GM21576 (cell line): ENCODE measurements at regions not wholly inside any gene's neighbourhood (a gene's known extent, or its start where the extent isn't known, plus 50 kb on each side); places are given as distances from the start of the nearest gene placed in this dataset.
"Not testable (repeated sequence)": the region's sequence is repeated elsewhere in the genome, so short reads cannot be mapped to it uniquely, and the experiment has no call there.

ENCODE experiments used
- ATAC-seq: cut with Tn5 transposase; IDR thresholded peaks from one replicate; pipeline ENCODE4 v1.9.1; 2021; ENCODE audit warnings: mild to moderate bottlenecking, moderate library complexity; ENCODE audit not compliant: unreplicated experiment

DNA sequence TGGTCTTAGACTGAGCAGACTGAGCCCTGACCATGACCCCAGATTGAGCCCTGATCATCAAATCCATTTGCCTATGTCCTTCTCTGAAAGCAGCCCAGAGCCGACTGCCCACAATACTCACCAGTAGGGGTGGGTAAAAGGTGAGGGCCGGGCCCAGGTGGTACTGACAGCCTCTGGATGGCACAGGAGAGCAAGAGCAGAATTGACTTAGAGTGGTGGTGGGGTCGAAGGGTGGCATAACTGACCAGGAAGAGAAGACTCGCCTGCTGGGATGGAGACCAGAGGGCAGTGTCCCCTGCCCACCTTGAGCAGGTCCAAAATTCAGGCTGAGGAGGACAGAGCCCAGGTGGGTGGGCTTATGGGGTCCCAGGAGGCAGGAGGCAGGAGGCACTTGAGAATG is 161.3 kb upstream of the POU3F1 start:
- ATAC-seq: no peak

DNA sequence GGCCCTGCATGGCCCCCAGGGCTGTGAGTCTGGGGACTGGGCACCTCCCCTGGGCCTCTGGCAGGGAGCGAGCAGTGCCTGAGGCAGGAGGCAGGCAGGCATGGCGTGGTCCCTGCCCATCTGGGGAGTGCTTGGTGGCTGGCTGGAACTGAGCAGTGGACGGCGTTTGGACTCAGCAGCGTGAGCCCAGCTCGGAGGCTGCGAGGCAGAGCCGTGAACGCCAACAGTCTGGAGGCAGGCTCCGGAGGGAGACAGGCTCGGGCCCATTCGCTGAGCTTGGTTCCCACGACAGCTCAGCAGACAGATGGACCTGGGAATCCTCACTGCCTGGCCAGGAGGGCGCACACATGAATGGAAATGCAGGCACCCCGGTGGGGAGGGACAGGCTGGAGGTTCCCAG is 160.7 kb upstream of the POU3F1 start:
- no peak for ATAC-seq

DNA sequence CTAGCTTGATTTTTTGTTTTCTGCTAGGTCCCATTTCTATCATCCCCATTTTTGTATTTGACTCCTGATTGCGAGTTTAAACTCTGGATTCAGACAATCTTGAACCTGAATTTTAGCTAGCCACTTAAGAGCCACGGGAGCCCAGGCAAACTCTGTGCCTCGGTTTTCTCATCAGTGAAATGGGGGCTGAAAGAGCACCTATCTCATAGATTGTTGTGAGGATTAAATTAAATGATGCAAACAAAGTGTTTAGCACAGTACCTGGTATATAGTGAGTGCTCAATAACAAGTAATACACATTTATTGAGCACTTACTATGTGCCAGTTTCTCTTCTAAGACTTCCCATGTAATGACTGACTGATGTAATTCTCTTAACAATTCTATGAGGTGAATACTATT is 158.1 kb upstream of the POU3F1 start:
- ATAC-seq: no peak

DNA sequence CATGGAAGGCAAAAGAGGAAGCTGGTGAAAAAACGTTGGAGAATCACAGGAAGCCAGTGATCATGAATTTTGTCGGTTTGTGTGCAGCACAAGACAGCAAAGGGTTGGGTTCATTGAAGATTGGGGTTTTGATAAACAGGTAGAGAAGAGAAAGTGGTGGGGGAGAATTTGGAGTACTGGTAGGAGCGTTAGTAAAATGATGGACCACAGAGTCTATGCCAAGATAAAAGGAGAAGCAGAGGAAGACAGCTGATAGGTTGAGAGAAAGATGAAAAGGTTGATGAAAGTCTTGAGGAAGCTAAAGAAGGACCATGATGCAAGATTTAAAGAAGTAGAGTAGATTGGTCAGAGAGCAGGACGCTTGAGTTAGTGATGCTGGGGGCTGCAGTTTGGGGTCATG is 156.8 kb upstream of the POU3F1 start:
- no peak for ATAC-seq

DNA sequence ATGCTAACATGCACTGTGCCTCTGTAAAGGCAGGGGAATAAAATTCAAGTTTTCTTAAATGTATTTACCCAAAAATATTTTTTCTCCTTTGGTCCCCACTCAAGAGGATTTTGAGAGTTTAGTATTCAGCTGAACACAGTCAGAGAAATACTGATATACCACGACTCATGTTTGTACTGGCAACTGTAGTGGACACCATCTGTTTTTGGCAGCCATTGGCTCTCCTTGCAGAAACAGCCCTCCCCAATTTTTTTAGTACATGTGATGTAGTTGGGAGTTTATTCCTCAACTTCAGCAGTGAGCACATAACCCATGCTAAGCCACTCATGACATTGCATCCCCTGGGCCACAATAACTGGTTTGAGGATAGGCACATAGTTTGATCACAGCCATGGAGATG is 154.8 kb upstream of the POU3F1 start:
- ATAC-seq: no peak

DNA sequence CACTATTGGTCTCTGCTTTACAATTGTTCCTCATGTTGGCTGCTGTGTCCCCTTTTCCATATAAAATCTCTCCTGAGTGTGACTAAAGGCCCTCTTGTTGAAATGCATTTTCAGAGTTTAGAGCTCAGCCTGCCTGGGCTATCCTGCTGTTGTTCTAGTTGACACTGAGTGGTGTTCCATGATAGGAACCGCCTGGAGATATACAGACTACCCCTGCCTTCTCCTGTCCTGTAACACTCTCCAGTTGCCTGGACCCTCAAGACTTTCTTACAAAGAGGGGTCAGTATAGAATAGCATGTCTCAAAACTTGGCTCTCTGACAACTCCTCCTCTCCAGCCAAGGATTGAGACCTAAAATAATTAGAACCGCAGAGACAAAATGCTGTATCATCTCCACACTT is 152.0 kb upstream of the POU3F1 start:
- no peak for ATAC-seq

DNA sequence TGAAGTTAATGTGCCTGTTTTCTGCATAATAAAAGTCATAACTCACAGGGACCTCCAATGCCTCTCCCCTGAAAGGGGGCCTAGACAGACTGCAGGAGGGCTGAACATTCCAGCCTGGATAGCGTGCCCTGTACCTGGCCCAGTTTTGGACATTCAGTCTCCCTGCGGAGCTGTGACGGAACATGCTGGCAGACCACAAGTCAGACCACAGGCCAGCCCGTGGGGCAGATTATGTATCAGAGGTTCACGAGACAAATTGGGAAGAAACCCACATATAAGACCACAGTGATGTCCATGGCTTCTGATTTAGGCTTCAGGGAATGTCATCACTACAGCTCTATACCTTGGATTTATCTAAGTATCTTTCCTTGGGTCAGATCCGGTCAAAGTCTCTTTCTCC is 151.5 kb upstream of the POU3F1 start:
- ATAC-seq: no peak

DNA sequence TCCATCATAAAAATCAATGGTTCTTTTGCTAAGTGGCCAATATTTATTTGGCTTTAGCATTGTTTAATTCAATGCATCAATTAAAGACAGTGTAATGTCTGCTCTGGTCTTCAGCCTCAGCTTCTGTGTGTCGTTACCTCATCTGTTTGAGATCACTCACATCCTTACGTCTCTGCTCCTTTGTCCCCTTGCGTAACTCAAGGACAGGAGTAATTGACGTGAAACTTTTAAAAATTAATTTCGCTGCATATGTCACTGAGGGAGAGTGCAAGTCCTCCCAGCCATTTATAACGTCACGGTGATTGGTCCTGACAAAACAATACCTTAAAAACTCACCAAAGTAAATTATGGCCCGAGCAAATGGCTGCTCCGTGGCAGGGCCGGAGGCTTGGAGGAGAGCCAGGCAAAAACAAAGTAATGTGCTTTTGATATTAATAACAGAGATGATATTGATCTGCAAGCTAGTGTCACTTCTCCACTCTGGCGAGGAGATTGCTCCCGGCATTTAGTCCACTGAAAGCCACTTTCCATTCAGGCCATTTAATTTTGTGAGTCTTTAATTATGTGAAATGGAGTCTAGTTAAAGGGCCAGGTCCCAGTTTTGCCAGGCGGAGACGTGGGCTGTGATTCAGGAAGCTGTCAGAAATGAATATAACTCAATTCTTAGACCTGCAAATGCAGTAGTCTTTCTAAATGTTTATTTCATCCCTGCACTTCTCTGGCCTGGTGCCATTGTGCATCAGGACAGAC is 150.9 kb upstream of the POU3F1 start:
- ATAC-seq: no peak

DNA sequence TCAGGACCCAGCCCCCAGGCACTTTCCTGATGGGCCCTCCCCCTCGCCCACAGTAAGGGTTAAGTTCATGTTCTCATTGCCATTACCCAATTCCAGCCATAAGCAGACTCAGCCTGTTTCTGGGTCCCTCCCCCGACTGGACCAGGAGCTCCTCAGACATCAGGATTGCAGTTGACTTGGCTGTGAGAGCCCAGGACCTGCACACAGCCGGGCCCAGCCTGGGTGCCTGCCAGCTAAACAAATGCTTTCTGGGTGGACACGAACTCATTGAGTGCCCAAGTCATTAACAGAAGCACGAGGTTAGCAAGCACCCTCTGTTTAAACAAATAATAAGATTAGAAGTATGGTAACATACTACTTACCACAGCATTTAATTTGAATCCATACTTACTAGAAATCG is 147.9 kb upstream of the POU3F1 start:
- no peak for ATAC-seq

DNA sequence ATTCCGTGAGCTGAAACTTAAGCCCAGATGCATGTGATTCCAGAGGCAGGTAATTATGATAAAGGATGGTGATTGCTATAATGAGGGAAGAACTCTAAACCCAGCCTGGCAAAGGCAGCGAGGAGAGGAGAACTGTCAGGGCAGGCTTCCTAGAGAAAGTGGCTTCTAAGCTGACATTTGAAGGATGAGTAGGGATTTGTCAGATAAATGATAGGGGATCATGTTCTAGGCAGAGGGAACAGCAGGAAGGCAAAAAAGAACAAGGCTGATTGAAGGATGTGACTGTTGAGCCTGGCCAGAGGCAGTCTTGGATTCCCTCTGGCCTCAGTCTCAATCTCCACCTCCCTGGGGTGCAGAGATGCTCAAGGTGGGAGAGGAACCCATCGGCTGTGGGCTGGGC is 146.4 kb upstream of the POU3F1 start:
- ATAC-seq: no peak

DNA sequence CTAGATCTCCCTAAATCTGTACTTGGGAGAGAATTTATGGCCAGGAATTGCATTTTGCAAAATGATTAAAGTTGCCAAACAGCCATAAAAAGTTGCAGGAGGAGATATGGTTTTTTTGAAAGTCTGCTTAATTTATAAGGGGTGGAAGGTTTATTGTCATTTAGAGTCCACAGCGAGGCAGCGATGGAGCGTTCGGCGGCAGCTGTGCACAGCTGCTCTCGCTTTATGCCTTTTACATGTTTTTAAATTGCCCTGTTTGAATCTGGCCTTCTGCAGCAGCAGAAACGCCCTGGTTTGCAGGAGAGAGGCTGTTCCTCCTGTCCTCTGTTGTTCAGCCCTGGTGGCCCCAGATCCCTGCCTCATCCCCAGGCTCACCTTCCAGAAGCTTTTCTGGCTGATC is 144.9 kb upstream of the POU3F1 start:
- ATAC-seq: no peak

DNA sequence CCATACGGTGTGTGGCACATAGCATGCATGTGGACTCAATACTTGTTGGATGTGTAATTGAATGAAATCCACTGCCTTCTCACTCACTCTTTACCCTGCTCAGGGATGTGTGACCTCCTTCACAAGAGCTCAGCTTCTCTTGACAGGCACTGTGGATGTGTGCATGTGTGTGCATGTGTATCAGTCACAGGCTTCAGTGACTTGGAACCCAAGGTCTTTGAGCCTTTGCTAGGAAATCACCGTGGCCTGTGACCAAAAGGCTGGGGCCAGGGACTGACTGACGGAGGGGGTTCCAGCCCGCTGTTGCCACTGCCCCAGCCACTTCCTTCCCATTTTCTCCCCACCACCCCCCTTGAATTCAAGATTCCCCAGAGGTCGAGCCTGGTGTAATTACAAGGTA is 144.4 kb upstream of the POU3F1 start:
- no peak for ATAC-seq

DNA sequence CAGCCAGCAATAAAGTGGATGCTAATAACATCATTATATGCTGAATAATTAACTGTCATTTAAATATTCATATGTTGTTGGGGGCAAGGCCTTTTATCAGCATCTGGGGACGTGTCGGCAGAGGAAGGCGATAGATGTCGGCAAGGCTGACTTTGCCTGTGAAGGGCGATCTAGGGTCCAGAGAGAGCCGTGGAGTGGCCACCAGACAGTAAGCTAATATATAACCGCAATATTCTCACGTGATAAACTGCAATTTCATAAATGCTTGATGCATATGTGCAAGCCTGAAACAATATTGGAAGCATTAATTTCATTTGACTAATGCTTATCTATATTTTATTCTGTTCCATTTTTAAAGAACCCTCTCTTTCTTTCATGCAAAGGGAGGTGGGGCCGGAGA is 141.0 kb upstream of the POU3F1 start:
- no peak for ATAC-seq

DNA sequence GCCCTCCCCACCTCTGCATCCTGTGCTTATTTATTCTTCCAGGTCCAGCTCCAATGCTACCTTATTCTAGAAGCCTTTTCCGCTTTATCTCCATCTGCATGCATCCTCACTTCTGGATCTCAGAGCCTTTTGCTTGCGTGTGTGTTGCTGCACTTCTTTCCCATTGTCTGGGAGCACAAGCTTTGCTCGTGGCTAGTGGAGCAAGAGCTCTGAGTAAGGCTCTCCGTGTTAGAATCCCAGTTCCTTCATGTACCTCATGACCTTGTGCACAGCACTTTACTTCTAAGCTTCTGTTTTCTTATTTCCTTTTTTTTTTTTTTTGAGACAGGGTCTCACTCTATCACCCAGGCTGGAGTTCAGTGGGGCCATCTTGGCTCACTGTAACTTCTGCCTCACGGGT is 140.0 kb upstream of the POU3F1 start:
- ATAC-seq: no peak

DNA sequence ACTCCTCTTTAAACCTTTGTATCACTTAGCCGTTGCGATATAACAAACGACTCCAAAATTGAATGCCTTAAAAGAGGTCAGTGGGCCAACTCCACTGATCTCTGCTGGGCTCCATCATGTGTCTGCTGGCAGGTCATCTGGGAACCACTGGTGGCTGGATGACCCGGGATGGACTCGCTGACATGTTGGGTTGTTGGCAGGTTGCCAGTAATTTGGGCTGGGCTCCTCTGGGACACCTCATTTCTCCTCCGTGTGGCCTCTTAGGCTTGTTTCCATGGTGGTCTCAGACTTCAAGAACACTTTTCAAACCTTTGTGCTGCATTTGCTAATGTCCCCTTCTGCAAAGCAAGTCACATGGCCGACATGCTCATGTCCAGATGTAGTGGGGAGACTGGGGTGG is 139.3 kb upstream of the POU3F1 start:
- ATAC-seq: no peak

DNA sequence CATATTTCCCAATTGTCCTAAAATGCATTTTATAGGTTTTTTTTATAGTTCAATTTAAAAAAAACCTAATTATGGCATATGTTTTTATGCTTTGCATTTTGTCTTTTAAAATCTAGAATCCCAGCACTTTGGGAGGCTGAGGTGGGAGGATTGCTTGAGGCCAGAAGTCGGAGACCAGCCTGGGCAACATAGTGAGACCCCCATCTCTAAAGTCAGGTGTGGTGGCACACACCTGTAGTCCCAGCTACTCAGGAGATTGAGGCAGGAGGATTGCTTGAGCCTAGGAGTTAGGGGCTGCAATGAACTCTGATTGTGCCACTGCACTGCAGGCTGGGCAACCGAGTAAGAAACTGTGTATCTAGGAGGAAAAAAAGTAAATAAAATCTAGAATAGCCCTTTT is 137.2 kb upstream of the POU3F1 start:
- no peak for ATAC-seq

DNA sequence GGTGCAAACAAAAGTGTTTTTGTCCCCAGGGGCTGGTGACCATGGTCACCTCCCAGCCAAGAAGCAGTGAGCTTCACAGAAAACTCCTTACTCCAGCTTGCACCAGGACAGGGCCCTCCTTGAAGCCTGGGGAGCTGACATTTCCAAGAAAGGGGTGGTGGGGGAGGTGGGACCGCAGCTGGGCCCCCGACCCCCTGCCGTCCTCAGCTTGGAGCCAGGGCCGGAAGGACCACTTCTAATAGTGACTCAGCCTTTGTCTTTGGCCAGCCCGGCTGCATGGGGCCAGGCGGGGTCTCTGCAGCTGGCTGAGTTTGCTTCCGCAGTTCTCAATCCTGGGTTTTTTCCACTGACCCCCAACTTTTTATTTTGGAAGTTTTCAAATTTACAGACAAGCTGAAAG is 136.5 kb upstream of the POU3F1 start:
- no peak for ATAC-seq

DNA sequence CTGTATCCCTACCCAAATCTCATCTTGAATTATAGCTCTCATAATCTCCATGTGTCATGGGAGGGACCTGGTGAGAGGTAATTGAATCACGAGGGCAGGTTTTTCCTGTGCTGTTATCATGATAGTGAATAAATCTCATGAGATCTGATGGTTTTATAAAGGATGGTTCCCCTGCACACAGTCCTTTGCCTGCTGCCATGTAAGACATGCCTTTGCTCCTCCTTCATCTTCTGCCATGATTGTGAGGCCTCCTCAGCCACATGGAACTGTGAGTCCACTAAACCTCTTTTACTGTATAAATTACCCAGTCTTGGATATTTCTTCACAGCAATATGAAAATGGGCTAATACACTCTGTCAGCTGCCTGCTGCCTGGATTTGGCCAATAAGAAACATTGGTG is 133.8 kb upstream of the POU3F1 start:
- ATAC-seq: not testable (repeated sequence)

DNA sequence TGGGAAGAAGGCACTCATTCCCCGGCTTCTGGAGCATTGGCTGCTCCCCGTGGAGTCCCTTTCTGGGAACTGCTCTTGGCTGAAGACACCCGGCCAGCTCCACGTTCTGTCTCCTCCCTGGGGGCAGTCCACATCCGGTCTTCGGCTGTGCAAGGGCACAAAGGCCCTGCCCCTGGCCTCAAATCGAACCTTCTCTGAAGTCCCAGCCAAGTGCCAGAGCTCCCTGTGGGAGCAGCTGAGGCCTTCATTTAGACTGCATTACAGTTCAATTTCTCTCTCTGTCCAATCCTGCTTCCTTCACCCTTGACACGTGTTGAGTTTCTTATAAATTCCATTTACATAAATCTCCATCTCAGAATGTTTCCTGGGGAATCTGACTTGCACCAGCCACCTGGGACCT is 132.9 kb upstream of the POU3F1 start:
- no peak for ATAC-seq

DNA sequence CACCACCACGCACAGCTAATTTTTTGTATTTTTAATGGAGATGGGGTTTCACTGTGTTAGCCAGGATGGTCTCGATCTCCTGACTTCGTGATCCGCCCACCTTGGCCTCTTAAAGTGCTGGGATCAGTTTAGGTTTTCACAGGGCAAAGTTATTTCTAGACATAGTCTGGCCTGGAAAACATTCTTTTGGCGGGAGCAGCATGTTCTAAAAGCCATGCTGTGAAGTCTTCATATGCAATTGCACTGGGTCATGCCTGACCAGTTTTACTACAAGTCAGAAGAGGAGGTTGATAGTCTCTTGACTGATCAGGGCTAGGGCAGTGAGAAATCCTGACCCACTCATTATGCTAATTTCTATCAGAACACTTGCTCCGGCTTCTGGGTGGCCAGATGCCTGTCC is 131.6 kb upstream of the POU3F1 start:
- no peak for ATAC-seq

DNA sequence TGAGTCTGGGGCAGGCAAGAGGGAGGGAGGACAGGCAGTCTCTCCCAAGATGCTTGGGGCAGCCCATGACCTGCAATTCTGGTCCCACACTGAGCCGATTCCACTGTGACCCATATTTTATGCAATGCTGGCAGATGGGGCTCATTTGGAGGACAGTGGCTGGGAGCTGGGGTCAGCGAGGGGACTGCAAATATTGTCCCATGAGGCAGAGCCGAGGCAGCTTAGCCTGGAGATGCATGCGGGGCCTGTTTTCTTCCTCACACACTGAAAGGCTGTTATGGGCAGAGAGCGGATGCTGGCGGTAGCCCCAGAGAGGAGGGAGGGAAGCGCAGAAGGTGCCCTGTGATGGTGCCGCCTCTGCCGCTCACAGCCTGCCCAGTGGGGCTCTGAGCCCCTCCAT is 128.5 kb upstream of the POU3F1 start:
- ATAC-seq: no peak

DNA sequence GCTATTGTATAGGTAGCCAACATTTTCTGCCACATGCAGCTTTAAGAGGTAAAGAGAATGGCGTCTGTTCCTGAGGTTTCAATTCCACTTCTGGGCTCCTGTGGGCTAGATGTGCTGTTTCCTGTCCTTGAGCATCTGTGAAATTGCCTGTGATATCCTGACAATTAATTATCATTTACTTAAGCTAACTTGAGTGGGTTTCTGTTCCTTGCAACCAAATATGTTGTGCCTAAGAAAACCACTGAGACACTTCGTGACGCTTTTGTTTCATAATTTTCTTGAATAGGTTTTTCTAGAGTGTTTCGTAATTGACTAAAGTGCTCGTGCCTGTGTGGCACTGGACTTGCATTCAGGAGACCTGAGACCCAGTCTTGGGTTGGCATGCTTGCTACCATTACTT is 127.3 kb upstream of the POU3F1 start:
- no peak for ATAC-seq

DNA sequence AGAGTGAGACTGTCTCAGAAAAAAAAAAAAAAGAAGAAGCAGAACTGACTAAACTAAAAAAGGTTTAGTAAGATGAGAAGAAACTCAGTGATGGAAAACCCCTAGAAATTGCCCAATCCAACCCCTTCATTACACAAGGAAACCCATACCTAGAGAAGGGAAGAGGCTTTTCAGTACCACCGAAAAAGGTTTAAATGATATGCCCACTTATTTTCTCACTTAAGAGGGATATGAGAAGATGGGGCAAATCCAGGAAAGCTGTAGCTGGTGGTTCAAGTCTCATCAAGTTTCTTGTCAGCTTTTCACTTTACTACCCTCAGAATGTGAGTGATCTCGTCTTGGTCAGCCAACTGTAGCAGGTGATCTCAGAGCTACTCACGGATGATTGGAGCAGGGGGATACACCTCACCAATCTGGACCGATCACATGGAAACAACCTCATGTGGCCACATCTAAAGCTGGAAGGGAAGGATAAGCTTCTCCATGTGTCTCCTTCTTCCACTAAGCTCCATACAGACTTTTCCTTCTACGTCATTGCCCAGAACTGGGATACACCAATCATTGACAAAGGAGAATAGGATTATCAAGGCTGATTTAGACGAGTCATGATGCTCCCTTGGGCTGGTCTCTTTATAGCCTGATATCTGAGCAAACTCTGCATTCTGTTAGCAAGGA is 126.7 kb upstream of the POU3F1 start:
- no peak for ATAC-seq
